ENCODE measurements at regions not wholly inside any gene's neighbourhood (a gene's known extent, or its start where the extent isn't known, plus 50 kb on each side); places are given as distances from the start of the nearest gene placed in this dataset. TPM values are rescaled to one million over a fixed set of nuclear protein-coding genes. Genes with fewer than 3 reads are reported as not detected.
"Not testable (repeated sequence)": the region's sequence is repeated elsewhere in the genome, so short reads cannot be mapped to it uniquely, and the experiment has no call there.

GRCh38 chr5:50607456-50607855, 59.0 kb upstream of the PARP8 start:
- H4K5ac ChIP-seq (ENCODE audit: low read length); H3K4ac ChIP-seq (ENCODE audit: low read depth, low read length); DNase-seq; H3K79me2 ChIP-seq (ENCODE audit: control insufficient read depth, insufficient read depth, low read length); H3K4me2 ChIP-seq (ENCODE audit: low read length); H2AK5ac ChIP-seq (ENCODE audit: low read length); H2BK5ac ChIP-seq (ENCODE audit: low read length); H3K23ac ChIP-seq (ENCODE audit: low read length); H3K18ac ChIP-seq (ENCODE audit: low read length); H3K36me3 ChIP-seq (ENCODE audit: control insufficient read depth, insufficient read depth, low read length); H2BK15ac ChIP-seq (replicated peaks; ENCODE audit: low read depth); H3K56ac ChIP-seq (ENCODE audit: low read length); H3K79me1 ChIP-seq (ENCODE audit: low read length); H3K27me3 ChIP-seq (ENCODE audit: insufficient read depth, low read length, poor library complexity); H2BK120ac ChIP-seq (ENCODE audit: low read depth, low read length); H3K27ac ChIP-seq (ENCODE audit: low read depth, low read length); H3K4me1 ChIP-seq (ENCODE audit: control insufficient read depth, low read depth, low read length); H4K8ac ChIP-seq (ENCODE audit: low read depth, low read length); H3K9ac ChIP-seq (ENCODE audit: low read length); H3K4me3 ChIP-seq (ENCODE audit: low read length): not testable (repeated sequence)
- no CpG with 5 or more reads among the region's 17 CpGs for WGBS (ENCODE audit: extremely low coverage, insufficient coverage, low lambda C conversion rate)

- not testable (repeated sequence) for H3K4ac ChIP-seq (ENCODE audit: low read depth, low read length); H3K56ac ChIP-seq (ENCODE audit: low read length); H3K4me2 ChIP-seq (ENCODE audit: low read length); H3K27me3 ChIP-seq (ENCODE audit: insufficient read depth, low read length, poor library complexity); H3K36me3 ChIP-seq (ENCODE audit: control insufficient read depth, insufficient read depth, low read length); H2BK5ac ChIP-seq (ENCODE audit: low read length); H3K23ac ChIP-seq (ENCODE audit: low read length); H4K8ac ChIP-seq (ENCODE audit: low read depth, low read length); H2BK15ac ChIP-seq (replicated peaks; ENCODE audit: low read depth); DNase-seq; H4K5ac ChIP-seq (ENCODE audit: low read length); H3K9ac ChIP-seq (ENCODE audit: low read length); H2BK120ac ChIP-seq (ENCODE audit: low read depth, low read length); H3K79me1 ChIP-seq (ENCODE audit: low read length); H2AK5ac ChIP-seq (ENCODE audit: low read length); H3K4me3 ChIP-seq (ENCODE audit: low read length); H3K79me2 ChIP-seq (ENCODE audit: control insufficient read depth, insufficient read depth, low read length); H3K27ac ChIP-seq (ENCODE audit: low read depth, low read length); H3K4me1 ChIP-seq (ENCODE audit: control insufficient read depth, low read depth, low read length); H3K18ac ChIP-seq (ENCODE audit: low read length)
- no CpG with 5 or more reads among the region's 49 CpGs for WGBS (ENCODE audit: extremely low coverage, insufficient coverage, low lambda C conversion rate)
Measured at GRCh38 chr5:50607953-50608705, 58.3 kb upstream of the PARP8 start.

DNA sequence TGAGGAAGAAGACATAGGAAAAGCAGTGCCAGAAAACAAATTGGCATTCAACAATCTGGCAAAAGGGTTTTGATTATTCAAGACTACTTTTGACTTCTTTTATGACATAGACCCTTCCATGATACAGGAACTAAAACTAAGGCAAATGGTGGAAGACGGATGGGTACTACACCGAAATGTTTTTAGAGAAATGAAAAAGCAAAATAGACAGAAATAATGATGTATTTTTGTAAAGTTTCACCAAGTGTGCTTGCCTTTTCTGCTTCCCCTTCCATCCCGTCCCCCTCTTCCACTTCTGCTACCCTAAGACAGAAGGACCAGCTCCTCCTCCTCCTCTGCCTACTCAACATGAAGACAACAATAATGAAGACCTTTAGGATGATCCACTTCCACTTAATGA, 53.4 kb upstream of the PARP8 start:
- not testable (repeated sequence) for H2BK5ac ChIP-seq (ENCODE audit: low read length); H3K4me1 ChIP-seq (ENCODE audit: control insufficient read depth, low read depth, low read length); H4K8ac ChIP-seq (ENCODE audit: low read depth, low read length); H3K79me2 ChIP-seq (ENCODE audit: control insufficient read depth, insufficient read depth, low read length); H3K23ac ChIP-seq (ENCODE audit: low read length); H3K56ac ChIP-seq (ENCODE audit: low read length); H2BK120ac ChIP-seq (ENCODE audit: low read depth, low read length); H3K27me3 ChIP-seq (ENCODE audit: insufficient read depth, low read length, poor library complexity); H3K79me1 ChIP-seq (ENCODE audit: low read length); H3K4me3 ChIP-seq (ENCODE audit: low read length); H2BK15ac ChIP-seq (replicated peaks; ENCODE audit: low read depth); H3K4ac ChIP-seq (ENCODE audit: low read depth, low read length); H2AK5ac ChIP-seq (ENCODE audit: low read length); H3K36me3 ChIP-seq (ENCODE audit: control insufficient read depth, insufficient read depth, low read length); H3K18ac ChIP-seq (ENCODE audit: low read length); H3K9ac ChIP-seq (ENCODE audit: low read length); H3K4me2 ChIP-seq (ENCODE audit: low read length); H3K27ac ChIP-seq (ENCODE audit: low read depth, low read length); DNase-seq; H4K5ac ChIP-seq (ENCODE audit: low read length)
- WGBS (ENCODE audit: extremely low coverage, insufficient coverage, low lambda C conversion rate), result no CpG with 5 or more reads among the region's 3 CpGs

Small RNAs in the stretch of these regions (small RNA-seq; reads per million reads assigned to genes)
- gene AC112187.2 (ENCODE audit: insufficient read depth), result not detected
